H9 (cell line): ENCODE measurements at regions not wholly inside any gene's neighbourhood (a gene's known extent, or its start where the extent isn't known, plus 50 kb on each side); places are given as distances from the start of the nearest gene placed in this dataset.

Source experiments
- DNase-seq: peaks from one replicate; pipeline ENCODE4 v3.0.0-alpha.2; 2017
- H2AFZ ChIP-seq: one replicate; pipeline ENCODE4 v1.6.1; 2013; ENCODE audit warnings: mild to moderate bottlenecking, low read length, control low read depth, moderate library complexity
- H2AK5ac ChIP-seq: 2 replicates; pipeline ENCODE4 v1.6.1; 2013; ENCODE audit warnings: low read length, control low read depth, mixed read lengths; ENCODE audit not compliant: insufficient read length
- H2BK120ac ChIP-seq: one replicate; pipeline ENCODE4 v1.6.1; 2013; ENCODE audit warnings: low read depth, mild to moderate bottlenecking, low read length, control low read depth, inconsistent platforms; ENCODE audit not compliant: poor library complexity, severe bottlenecking
- H2BK12ac ChIP-seq: 2 replicates; pipeline ENCODE4 v1.6.1; 2013; ENCODE audit warnings: low read length, control low read depth, mixed read lengths, low read depth; ENCODE audit not compliant: insufficient read length
- H2BK15ac ChIP-seq: 2 replicates; pipeline ENCODE4 v1.6.1; 2013; ENCODE audit warnings: low read depth, low read length, control low read depth
- H2BK20ac ChIP-seq: one replicate; pipeline ENCODE4 v1.6.1; 2013; ENCODE audit warnings: low read depth, mild to moderate bottlenecking, low read length, control low read depth, inconsistent platforms; ENCODE audit not compliant: poor library complexity, severe bottlenecking
- H2BK5ac ChIP-seq: 2 replicates; pipeline ENCODE4 v1.6.1; 2013; ENCODE audit warnings: low read length, control low read depth, mixed read lengths; ENCODE audit not compliant: insufficient read length
- H3K14ac ChIP-seq: 2 replicates; pipeline ENCODE4 v1.6.1; 2013; ENCODE audit warnings: low read length, control low read depth; ENCODE audit not compliant: insufficient read depth
- H3K18ac ChIP-seq: 2 replicates; pipeline ENCODE4 v1.6.1; 2013; ENCODE audit warnings: low read depth, mild to moderate bottlenecking, mixed read lengths, low read length, control low read depth; ENCODE audit not compliant: insufficient read length
- H3K23ac ChIP-seq: 2 replicates; pipeline ENCODE4 v1.6.1; 2013; ENCODE audit warnings: low read length, control low read depth, mixed read lengths, low read depth; ENCODE audit not compliant: insufficient read length
- H3K23me2 ChIP-seq: 2 replicates; pipeline ENCODE4 v1.6.1; 2013; ENCODE audit warnings: low read depth, mild to moderate bottlenecking, mixed read lengths, low read length, control low read depth; ENCODE audit not compliant: insufficient read length, poor library complexity, severe bottlenecking
- H3K27ac ChIP-seq: 2 replicates; pipeline ENCODE4 v1.5.1; 2013; ENCODE audit warnings: low read length, control low read depth, mixed read lengths, low read depth; ENCODE audit not compliant: insufficient read length
- H3K27me3 ChIP-seq: 2 replicates; pipeline ENCODE4 v1.6.1; 2013; ENCODE audit warnings: low read length, control low read depth, inconsistent platforms; ENCODE audit not compliant: insufficient read depth
- H3K4ac ChIP-seq: 2 replicates; pipeline ENCODE4 v1.6.1; 2013; ENCODE audit warnings: low read depth, mild to moderate bottlenecking, control low read depth, inconsistent platforms, low read length, moderate library complexity
- H3K4me1 ChIP-seq: 2 replicates; pipeline ENCODE4 v1.6.1; 2013; ENCODE audit warnings: low read length, control low read depth, inconsistent platforms; ENCODE audit not compliant: insufficient read depth
- H3K4me2 ChIP-seq: 2 replicates; pipeline ENCODE4 v1.6.1; 2013; ENCODE audit warnings: low read length, control low read depth, mixed read lengths; ENCODE audit not compliant: insufficient read length, insufficient read depth
- H3K56ac ChIP-seq: 2 replicates; pipeline ENCODE4 v1.6.1; 2013; ENCODE audit warnings: low read depth, mild to moderate bottlenecking, mixed read lengths, low read length, control low read depth; ENCODE audit not compliant: insufficient read length
- H3K79me1 ChIP-seq: 2 replicates; pipeline ENCODE4 v1.6.1; 2013; ENCODE audit warnings: low read depth, mild to moderate bottlenecking, moderate library complexity, low read length, control low read depth, inconsistent platforms; ENCODE audit not compliant: insufficient read depth, poor library complexity, severe bottlenecking
- H3K79me2 ChIP-seq: 2 replicates; pipeline ENCODE4 v1.6.1; 2013; ENCODE audit warnings: low read length, control low read depth, inconsistent platforms; ENCODE audit not compliant: insufficient read depth
- H3K9ac ChIP-seq: 2 replicates; pipeline ENCODE4 v1.6.1; 2013; ENCODE audit warnings: low read length, control low read depth, mixed read lengths; ENCODE audit not compliant: insufficient read length; ENCODE audit errors: extremely low read depth
- H3K9me3 ChIP-seq: one replicate; pipeline ENCODE4 v1.6.1; 2013; ENCODE audit warnings: low read depth, low read length, inconsistent platforms; ENCODE audit not compliant: control insufficient read depth
- H3T11ph ChIP-seq: one replicate; pipeline ENCODE4 v1.6.1; 2013; ENCODE audit warnings: mild to moderate bottlenecking, low read length, control low read depth, inconsistent platforms
- H4K20me1 ChIP-seq: one replicate; pipeline ENCODE4 v1.6.1; 2013; ENCODE audit not compliant: control insufficient read depth, insufficient read length, insufficient read depth
- H4K5ac ChIP-seq: 2 replicates; pipeline ENCODE4 v1.6.1; 2013; ENCODE audit warnings: low read depth, mild to moderate bottlenecking, mixed read lengths, low read length, control low read depth; ENCODE audit not compliant: insufficient read length
- H4K8ac ChIP-seq: replicated peaks from 2 replicates; pipeline ENCODE4 v1.6.1; 2013; ENCODE audit warnings: low read length, control low read depth, mixed read lengths, low read depth; ENCODE audit not compliant: insufficient read length
- H4K91ac ChIP-seq: 2 replicates; pipeline ENCODE4 v1.6.1; 2013; ENCODE audit warnings: low read depth, mild to moderate bottlenecking, moderate library complexity, mixed read lengths, low read length, control low read depth; ENCODE audit not compliant: insufficient read length
- H3K27ac Mint-ChIP-seq, 3 experiments: 2 replicates in 2 of 3; 3 replicates in 1 of 3; pipeline ENCODE4 v1.8.0; 2020 to 2021; ENCODE audit warnings: mixed read lengths in 3 of 3, mild to moderate bottlenecking in 1 of 3, moderate library complexity in 1 of 3
- H3K27me3 Mint-ChIP-seq: 2 replicates; pipeline ENCODE4 v1.8.0; 2021; ENCODE audit warnings: low read depth, mild to moderate bottlenecking, moderate library complexity, mixed read lengths
- H3K36me3 Mint-ChIP-seq, 3 experiments: 2 replicates in 2 of 3; 3 replicates in 1 of 3; pipeline ENCODE4 v1.8.0; 2020 to 2021; ENCODE audit warnings: low read depth in 3 of 3, mixed read lengths in 3 of 3; ENCODE audit not compliant: insufficient read depth in 1 of 3
- H3K4me1 Mint-ChIP-seq, 2 experiments: 2 replicates each; pipeline ENCODE4 v1.8.0; 2020; ENCODE audit warnings: mixed read lengths in 2 of 2
- H3K4me3 Mint-ChIP-seq, 2 experiments: 2 replicates in 1 of 2; 3 replicates in 1 of 2; pipeline ENCODE4 v1.8.0; 2020 to 2021; ENCODE audit warnings: mild to moderate bottlenecking in 2 of 2, mixed read lengths in 2 of 2, moderate library complexity in 1 of 2
- H3K9me3 Mint-ChIP-seq, 2 experiments: 2 replicates in 1 of 2; 3 replicates in 1 of 2; pipeline ENCODE4 v1.8.0; 2020; ENCODE audit warnings: mild to moderate bottlenecking in 2 of 2, mixed read lengths in 2 of 2, moderate library complexity in 1 of 2
- WGBS: extraction: QIAGEN DNeasy Blood & Tissue Kit; methylation state at CpG from one replicate; pipeline ENCODE4 v1.1.7; 2013; ENCODE audit warnings: missing lambda C conversion rate, low lambda C conversion rate, mixed read lengths; ENCODE audit not compliant: insufficient read length; ENCODE audit errors: extremely low coverage; 5-methylcytosine and 5-hydroxymethylcytosine counted together
- TF ChIP-seq, protein P1 (sequence below): fragments of 200-600 bp; sonication (generic); conservative IDR thresholded peaks from 3 replicates; pipeline ENCODE4 v1.8.0; 2021; ENCODE audit warnings: antibody characterized with exemption, mild to moderate bottlenecking

- H3K18ac ChIP-seq = no peak overlapping the region
- H3K4me1 Mint-ChIP-seq = no peaks in the 10 kb centered on the region
- H3K23ac ChIP-seq = no peak overlapping the region
- no peak overlapping the region for H2BK120ac ChIP-seq
- H2AK5ac ChIP-seq = no peak overlapping the region
- no peak overlapping the region for H3K14ac ChIP-seq
- peaks cover 3 to 12% (median 5%) of the 10 kb centered on the region in 3 experiments; a peak in 5 of 7 replicates for H3K36me3 Mint-ChIP-seq
- WGBS = no CpG with 5 or more reads among the region's 1 CpG
- no peak overlapping the region for H2BK12ac ChIP-seq
- TF ChIP-seq, protein P1, sequence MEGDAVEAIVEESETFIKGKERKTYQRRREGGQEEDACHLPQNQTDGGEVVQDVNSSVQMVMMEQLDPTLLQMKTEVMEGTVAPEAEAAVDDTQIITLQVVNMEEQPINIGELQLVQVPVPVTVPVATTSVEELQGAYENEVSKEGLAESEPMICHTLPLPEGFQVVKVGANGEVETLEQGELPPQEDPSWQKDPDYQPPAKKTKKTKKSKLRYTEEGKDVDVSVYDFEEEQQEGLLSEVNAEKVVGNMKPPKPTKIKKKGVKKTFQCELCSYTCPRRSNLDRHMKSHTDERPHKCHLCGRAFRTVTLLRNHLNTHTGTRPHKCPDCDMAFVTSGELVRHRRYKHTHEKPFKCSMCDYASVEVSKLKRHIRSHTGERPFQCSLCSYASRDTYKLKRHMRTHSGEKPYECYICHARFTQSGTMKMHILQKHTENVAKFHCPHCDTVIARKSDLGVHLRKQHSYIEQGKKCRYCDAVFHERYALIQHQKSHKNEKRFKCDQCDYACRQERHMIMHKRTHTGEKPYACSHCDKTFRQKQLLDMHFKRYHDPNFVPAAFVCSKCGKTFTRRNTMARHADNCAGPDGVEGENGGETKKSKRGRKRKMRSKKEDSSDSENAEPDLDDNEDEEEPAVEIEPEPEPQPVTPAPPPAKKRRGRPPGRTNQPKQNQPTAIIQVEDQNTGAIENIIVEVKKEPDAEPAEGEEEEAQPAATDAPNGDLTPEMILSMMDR = no peak
- H4K8ac ChIP-seq = no peak overlapping the region
- H3K27ac ChIP-seq = no peak overlapping the region
- H3K79me1 ChIP-seq = no peaks in the 10 kb centered on the region
- H4K91ac ChIP-seq = no peak overlapping the region
- H3K56ac ChIP-seq = no peak overlapping the region
- H3K9me3 Mint-ChIP-seq = peaks cover 12 to 14% of the 10 kb centered on the region in 2 experiments; a peak in 4 of 5 replicates
- no peak overlapping the region for H2BK5ac ChIP-seq
- no peak overlapping the region for H3K4ac ChIP-seq
- no peak overlapping the region for H4K5ac ChIP-seq
- no peak for DNase-seq
- no peaks in the 10 kb centered on the region for H3K23me2 ChIP-seq
- H3T11ph ChIP-seq = no peak overlapping the region
- H3K79me2 ChIP-seq = no peaks in the 10 kb centered on the region
- no peaks in the 10 kb centered on the region for H3K27me3 ChIP-seq
- no peak overlapping the region for H3K4me3 Mint-ChIP-seq
- no peak overlapping the region for H3K27ac Mint-ChIP-seq
- H3K27me3 Mint-ChIP-seq = no peaks in the 10 kb centered on the region
- H3K4me2 ChIP-seq = no peak overlapping the region
- H3K9ac ChIP-seq = no peak overlapping the region
- no peaks in the 10 kb centered on the region for H4K20me1 ChIP-seq
- H2BK15ac ChIP-seq = no peak overlapping the region
- peaks cover 6% of the 10 kb centered on the region for H3K9me3 ChIP-seq
- H3K4me1 ChIP-seq = no peaks in the 10 kb centered on the region
- H2BK20ac ChIP-seq = no peak overlapping the region
- no peak overlapping the region for H2AFZ ChIP-seq
Measured at GRCh38 chr13:84417416-84417815, 535.1 kb upstream of the SLITRK1 start.
